ENCODE measurements at regions not wholly inside any gene's neighbourhood (a gene's known extent, or its start where the extent isn't known, plus 50 kb on each side); places are given as distances from the start of the nearest gene placed in this dataset.

- H3K9ac ChIP-seq (ENCODE audit: low read depth in 2 of 2, low read length in 2 of 2), result no peak overlapping the region
- intact Hi-C loops (cut with DNase I), result no loop called here
These were observed 73.9 kb upstream of the SIX2 start for GRCh38 chr2:45083175-45083574.

GRCh38 chr2:45074713-45075112, 65.5 kb upstream of the SIX2 start:
- Histone ChIP-seq H3K36me3 (no peaks in the 10 kb centered on the region), H3K27me3 (no peaks in the 10 kb centered on the region), H3K27ac (no peak overlapping the region), H3K4me1 (no peaks in the 10 kb centered on the region), H3K9ac (ENCODE audit: low read depth in 2 of 2, low read length in 2 of 2) (no peak overlapping the region), H3K9me3 (no peaks in the 10 kb centered on the region), H3K4me3 (no peak overlapping the region)
- no peak for DNase-seq
- intact Hi-C loops (cut with DNase I), result no loop called here
- TF ChIP-seq, protein P1, sequence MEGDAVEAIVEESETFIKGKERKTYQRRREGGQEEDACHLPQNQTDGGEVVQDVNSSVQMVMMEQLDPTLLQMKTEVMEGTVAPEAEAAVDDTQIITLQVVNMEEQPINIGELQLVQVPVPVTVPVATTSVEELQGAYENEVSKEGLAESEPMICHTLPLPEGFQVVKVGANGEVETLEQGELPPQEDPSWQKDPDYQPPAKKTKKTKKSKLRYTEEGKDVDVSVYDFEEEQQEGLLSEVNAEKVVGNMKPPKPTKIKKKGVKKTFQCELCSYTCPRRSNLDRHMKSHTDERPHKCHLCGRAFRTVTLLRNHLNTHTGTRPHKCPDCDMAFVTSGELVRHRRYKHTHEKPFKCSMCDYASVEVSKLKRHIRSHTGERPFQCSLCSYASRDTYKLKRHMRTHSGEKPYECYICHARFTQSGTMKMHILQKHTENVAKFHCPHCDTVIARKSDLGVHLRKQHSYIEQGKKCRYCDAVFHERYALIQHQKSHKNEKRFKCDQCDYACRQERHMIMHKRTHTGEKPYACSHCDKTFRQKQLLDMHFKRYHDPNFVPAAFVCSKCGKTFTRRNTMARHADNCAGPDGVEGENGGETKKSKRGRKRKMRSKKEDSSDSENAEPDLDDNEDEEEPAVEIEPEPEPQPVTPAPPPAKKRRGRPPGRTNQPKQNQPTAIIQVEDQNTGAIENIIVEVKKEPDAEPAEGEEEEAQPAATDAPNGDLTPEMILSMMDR (IDR thresholded peaks at IDR 0.05), result no peak

More at GRCh38 chr2:45083175-45083574, 73.9 kb upstream of the SIX2 start:
- DNase-seq, result no peak
- no peaks in the 10 kb centered on the region for H3K9me3 ChIP-seq
- TF ChIP-seq, protein P1 (IDR thresholded peaks at IDR 0.05), result no peak
- H3K4me1 ChIP-seq, result no peaks in the 10 kb centered on the region
- no peaks in the 10 kb centered on the region for H3K27me3 ChIP-seq
- no peak overlapping the region for H3K27ac ChIP-seq
- H3K36me3 ChIP-seq, result no peaks in the 10 kb centered on the region
- H3K4me3 ChIP-seq, result no peak overlapping the region

- H3K27ac ChIP-seq, result no peak overlapping the region
- H3K9ac ChIP-seq (ENCODE audit: low read depth in 2 of 2, low read length in 2 of 2), result no peak overlapping the region
- H3K4me1 ChIP-seq, result no peaks in the 10 kb centered on the region
- no peaks in the 10 kb centered on the region for H3K36me3 ChIP-seq
- no peak overlapping the region for H3K4me3 ChIP-seq
- no peaks in the 10 kb centered on the region for H3K27me3 ChIP-seq
- TF ChIP-seq, protein P1 (IDR thresholded peaks at IDR 0.05), result no peak
- H3K9me3 ChIP-seq, result no peaks in the 10 kb centered on the region
- no peak for DNase-seq
- intact Hi-C loops (cut with DNase I), result no loop called here
These were observed 63.6 kb upstream of the SIX2 start for GRCh38 chr2:45072862-45073237.

DNA sequence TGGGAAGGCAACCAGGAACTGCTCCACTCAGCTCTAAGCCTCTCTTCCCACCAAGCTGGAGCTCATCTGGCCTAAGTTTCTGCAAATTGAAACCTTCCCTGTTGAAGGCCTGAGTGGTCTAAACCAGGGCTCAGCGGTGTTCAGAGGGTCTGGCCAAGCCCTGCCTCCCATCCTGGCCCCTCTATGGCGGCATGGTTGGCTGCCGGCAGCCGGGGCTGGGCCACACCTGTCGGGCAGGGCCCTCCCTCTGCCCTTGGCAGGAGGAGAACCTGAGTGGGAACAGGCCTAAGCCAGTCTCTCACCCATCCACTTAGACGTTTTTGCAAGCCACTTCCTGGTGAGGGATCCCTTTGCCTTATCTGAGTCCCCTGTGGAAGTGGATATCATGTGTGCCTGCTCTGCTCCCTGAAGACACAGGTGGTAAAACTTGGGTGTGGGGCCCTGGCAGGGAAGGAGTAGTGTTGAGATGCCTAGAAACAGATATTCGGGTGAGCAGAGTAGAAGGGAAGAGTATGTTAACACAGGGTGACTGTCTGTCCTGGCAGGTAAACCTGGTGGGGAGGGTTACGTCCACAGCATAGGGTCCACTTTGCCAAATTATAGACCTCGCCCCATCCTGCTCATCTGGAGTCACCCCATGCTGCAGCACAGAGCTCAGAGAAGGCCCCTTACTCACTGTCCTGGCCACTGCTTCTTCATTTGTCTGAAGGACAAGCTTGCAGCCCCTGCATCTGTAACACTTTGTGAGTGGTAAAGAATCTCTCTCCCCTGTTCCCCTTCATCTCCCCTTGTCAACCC, 63.0 kb upstream of the SIX2 start:
- H3K27me3 ChIP-seq, result no peaks in the 10 kb centered on the region
- TF ChIP-seq, protein P1 (IDR thresholded peaks at IDR 0.05), result no peak
- no peak overlapping the region for H3K9ac ChIP-seq (ENCODE audit: low read depth in 2 of 2, low read length in 2 of 2)
- no peak overlapping the region for H3K4me3 ChIP-seq
- intact Hi-C loops (cut with DNase I), result no loop called here
- no peak overlapping the region for H3K27ac ChIP-seq
- no peaks in the 10 kb centered on the region for H3K9me3 ChIP-seq
- no peak for DNase-seq
- H3K4me1 ChIP-seq, result no peaks in the 10 kb centered on the region
- no peaks in the 10 kb centered on the region for H3K36me3 ChIP-seq

DNA sequence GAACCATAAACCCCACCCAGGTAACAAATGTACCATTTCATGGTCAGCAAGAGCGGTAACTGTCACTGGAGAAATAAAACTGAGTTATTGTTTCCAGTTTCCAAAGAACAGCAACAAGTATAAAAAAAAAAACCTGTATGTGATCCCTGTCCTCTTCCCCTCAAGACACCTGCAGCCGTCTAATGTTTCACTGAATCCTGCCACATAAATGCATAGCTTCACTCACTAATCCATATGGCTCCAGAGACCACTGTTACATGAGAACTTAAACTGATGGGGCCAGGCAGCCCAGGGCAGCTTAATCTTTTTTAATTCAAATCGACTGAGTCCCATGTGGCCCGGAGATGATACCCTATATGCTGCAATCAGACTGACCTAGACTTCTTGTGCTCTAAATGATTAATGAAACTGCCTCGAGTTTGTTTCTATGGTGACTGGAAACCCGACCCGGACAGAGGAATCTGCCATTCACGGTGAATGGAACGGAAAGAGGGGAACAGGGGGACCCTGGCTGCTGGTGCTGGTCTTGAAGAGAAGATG, 60.9 kb upstream of the SIX2 start:
- intact Hi-C loops (cut with DNase I), result no loop called here
- Histone ChIP-seq H3K36me3 (no peaks in the 10 kb centered on the region), H3K27me3 (no peaks in the 10 kb centered on the region), H3K27ac (no peak overlapping the region), H3K4me3 (no peak overlapping the region), H3K4me1 (no peaks in the 10 kb centered on the region), H3K9ac (ENCODE audit: low read depth in 2 of 2, low read length in 2 of 2) (no peak overlapping the region), H3K9me3 (no peaks in the 10 kb centered on the region)
- TF ChIP-seq, protein P1 (IDR thresholded peaks at IDR 0.05), result no peak
- no peak for DNase-seq

Data from colonic mucosa (tissue), 4 donors.